ENCODE measurements at regions not wholly inside any gene's neighbourhood (a gene's known extent, or its start where the extent isn't known, plus 50 kb on each side); places are given as distances from the start of the nearest gene placed in this dataset.

DNA sequence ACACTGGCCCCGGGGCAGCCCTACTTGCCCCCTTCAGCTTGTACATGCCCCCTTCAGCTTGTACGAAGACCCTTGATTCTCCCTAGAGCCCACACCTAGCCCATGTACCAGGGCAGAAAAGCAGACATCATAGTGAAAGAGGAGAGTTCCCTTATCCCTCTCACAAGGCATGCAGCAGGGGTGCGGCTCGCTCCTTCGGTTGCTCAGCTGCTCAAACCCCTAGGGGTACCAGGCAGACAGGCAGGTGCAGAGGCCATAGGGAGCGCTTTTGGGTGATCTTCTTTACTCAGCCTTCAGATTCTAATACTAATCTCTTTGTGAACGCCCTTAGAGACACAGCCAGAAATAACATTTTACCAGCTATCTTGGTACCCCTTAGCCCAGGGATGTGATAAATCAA is 286.3 kb downstream of the NPIPA8 start:
- no peak for DNase-seq

DNA sequence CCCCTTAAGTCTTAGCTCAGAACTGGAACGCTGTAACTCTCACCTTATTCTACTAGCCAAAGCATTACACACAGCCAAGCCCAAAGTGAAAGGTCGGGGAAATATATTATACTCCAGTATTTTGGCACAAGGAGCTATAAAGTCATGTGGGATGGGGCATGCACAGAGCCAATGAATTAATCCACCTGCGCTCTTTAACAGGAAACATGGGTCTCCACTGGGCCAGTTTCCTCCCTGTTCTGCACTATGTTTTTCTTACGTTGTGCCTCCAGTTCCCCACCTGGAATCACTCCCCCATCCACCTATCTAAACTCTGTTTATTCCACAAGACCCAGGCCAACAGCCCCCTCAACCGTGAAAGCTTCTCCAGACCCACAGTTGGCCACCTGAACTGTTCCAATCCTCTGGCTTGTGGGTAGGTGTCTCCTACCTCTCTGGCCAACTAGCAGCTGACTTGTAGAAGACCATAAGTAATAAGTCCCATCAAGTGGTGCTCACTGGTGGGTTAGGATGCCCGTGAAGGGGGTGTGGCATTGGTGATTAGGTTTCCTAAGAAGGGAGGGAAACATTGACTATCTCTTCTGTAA is 286.9 kb downstream of the NPIPA8 start:
- no peak for DNase-seq

DNA sequence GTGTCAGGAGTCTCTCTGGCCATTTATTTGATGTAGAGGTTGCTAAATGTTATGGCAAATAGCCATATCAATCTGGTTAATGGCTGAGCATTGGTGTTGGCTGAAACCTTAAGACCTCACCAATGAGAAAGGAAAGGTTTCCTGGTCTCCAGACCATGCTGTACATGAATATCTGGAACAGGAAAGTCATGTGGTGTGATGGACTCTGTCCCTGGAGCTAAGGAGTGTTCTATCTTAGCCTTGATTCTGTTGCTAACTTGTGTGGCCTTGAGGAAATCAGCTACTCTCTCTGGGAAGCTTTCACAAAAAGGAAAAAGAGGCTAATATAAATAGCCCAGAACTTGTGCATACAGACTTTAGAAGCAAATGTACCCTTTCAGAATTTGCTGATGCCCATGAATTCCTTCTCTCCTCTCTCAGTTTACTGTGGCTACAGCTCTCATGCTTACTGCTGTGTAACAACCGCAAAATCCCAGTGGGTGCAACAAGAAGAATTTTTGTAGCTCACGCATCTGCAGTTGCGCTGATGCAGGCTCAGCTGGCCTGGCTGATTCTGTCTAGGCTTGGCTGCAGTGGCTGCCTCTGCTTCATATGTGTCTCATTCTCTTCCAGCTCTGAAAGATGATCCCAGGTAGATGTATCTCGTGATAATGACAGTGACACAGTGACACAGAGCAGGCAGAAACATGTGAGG is 287.5 kb downstream of the NPIPA8 start:
- no peak for DNase-seq

DNA sequence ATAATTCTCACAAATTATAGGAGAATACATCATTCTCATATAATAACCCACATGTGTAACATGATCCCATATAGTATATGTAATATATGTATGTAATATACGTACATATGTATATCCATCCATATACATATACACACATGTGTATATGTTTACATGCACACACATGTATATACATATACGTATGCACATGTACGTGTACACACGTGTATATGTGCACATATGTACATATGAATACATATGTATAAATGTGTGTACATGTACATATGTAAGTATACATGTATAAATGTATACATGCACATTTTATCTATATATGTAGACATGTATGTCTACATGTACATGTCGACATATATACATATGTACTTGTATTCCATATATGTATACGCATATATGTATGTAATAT is 288.8 kb downstream of the NPIPA8 start:
- no peak for DNase-seq

DNA sequence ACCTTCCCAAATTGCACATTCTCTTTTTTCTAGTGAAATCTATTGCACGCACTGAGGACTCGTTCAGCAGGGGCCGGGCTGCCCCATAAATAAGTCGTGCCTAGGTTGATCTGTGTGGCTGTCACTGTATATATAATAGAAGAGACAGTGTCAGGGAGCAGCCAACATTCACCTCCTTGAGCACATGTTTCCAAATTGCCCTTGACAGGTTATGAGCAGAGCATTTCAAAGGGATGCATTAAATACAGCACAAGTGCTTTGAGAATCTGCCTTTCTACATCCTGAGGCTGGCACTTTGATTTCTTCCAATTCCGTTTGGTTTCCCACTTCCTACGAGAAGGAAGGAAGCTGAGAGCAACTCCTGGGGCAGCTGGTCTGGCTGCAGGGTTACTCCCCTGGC is 291.2 kb downstream of the NPIPA8 start:
- no peak for DNase-seq

DNA sequence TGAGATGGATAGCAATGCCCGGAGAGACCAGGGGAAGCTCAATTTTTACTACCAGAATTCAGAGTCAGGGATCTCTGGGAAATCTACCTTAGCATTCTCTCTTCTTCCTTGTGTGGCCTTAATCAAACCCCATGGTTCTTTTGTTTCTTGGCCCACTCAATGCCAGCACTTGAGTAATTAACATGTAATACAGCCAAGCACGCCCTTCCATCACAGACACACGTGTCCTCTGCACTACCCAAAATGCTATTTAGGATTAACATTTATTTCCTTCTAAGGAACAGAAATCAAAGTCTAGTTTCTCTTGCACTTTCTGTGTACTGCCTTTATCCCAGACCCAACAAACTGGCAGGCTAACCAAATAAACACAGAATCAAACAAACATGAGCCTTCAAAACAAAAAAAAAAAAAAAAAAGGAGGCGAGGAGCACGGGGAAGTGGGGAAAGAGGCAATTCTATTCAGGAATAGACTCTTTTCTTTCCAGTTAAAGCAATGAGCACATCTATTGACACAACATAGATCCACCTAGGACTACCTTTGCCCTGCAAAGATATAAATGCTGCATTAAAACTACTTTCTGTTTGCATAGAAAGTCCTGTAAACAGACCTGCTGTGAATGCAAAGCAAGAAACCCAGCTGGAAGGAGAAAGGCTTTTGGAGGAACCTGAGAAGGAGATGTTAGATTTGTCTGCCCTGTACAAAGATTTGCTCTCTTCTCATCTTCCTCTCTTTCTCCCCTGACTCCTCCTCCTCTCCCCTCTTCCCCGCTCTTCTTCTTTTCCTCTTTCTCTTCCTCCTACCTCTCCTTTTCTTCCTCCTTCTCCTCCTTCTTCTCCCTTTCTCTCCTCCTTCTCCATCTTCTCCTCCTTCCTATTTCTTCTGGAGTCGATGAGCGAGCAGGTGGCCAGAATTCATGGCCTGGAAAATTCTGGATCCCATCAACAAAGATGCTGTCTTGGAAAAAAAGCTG is 294.4 kb downstream of the NPIPA8 start:
- DNase-seq, result no peak

DNA sequence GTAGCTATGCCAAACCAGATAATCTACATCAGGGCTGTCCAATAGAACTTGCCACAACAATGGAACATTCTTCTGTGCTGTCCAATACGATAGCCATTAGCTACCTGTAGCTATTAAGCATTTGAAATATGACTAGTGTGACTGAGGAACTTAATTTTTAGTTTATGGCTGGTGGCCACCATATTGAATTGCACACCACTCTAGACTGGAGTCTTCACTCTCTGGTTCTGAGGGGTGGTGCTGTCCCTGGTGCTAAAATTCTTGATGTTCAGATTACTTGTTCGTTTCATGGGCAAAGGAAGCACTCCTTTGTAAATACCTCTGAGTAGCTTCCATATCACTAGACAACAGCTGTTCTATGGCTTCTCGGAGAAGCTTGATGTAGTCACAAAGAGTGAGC is 296.6 kb downstream of the NPIPA8 start:
- no peak for DNase-seq

DNA sequence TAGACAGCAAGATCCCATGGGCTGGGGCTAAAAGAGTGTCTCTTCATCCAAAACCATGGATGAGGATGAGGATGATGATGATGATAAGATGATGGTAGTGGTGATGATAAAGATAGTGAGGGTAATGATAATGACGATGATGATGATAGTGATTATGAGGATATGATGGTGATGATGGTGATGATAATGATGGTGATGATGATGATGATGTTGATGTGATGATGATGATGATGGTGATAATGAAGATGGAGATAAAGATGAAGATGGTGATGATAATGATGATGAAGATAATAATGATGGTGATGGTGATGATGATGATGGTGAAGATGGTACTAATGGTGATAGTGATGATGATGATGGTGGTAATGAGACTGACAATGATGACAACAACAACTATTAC is 299.5 kb downstream of the NPIPA8 start:
- no peak for DNase-seq

DNA sequence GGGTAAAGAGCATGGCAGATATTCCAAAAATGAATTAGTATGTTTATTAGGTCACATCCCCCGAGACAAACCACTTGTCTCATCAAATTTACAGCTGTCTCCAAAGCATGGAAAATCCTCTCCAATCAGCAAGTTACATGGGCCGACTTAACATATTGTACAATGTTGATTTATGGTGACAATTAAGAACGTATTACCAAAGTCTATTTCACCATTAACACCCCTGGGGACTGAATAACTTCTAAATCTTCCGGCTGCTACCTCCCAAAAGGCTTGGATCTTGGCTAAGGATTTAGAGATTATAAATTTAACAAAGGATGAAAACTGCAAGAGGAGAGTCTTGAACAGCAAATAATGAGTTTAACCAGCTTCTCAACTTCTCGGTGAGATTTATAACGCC is 311.9 kb downstream of the NPIPA8 start:
- DNase-seq, result no peak

DNA sequence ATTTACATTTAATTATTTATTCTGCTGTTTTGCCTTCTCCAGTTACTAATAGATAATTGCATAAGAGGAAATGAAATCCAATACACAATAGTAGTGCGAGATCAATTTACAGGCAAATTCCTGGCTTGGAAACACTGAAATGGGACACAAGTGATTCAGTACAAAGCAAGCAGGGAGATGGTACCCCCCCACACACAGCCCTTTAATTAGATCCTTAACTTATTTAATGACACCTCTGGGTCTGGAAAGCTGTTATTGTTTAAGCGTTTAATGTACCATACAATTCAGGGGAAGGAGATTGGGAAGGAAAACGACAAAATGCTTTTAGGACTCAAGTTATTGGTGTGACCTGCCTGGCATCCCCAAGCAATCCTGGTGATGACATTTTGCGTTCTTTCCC is 318.2 kb downstream of the NPIPA8 start:
- DNase-seq, result no peak

DNA sequence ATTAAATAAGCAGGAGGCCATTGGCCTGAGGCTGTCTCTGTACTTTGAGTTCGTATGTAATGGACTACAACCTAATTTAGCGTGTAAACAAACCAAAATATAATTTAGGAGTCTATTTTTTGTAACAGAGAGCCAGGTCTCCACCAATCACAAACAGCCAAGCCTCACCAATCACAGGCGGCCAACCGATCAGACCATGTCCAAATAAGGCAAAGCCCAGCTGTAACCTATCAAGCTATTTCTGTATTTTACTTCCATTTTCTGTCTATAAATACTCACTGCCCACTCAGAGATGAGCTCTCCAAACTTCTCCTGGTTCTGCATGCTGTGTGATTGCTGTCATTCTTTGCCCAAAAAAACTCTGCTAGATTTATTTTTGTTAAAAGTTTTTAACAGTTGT is 322.7 kb downstream of the NPIPA8 start:
- DNase-seq, result no peak

DNA sequence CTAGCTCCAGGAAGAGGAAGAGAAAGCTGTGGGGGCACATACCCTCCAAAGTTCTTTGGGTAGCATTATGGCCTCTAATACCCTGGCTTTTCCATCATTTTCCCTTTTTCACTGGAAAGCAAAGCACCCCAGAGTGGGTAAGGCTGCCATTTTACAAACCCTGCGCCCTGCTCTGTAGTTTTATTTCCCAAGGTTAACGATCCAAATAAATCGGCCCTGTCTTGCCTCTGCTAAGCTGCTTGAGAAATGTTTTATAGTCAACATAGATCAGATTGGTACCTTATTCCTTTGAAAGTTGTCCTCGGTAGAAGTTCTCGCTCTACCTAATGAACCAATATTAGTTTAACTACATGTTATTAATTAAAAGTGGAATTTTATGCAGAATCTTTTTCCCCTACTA is 328.2 kb downstream of the NPIPA8 start:
- no peak for DNase-seq

DNA sequence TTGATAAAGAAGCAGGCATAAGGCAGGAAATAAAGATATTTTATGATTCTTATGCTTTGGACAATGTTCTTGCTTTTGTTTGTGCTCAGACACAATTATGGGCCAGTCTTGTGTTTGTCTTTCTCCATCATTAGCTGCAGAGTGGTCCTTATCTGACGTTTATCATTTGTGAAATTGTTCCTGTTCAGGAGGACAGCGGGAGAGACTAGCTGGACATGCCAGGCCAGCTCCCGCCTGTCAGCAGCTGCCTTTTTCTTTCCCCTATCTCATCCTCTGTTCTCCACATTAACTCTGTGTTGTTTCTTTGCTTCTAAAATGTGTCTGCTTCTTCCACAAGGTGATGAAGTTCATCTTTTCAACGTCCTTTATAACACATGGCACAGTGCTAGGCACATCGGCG is 333.5 kb downstream of the NPIPA8 start:
- no peak for DNase-seq

DNA sequence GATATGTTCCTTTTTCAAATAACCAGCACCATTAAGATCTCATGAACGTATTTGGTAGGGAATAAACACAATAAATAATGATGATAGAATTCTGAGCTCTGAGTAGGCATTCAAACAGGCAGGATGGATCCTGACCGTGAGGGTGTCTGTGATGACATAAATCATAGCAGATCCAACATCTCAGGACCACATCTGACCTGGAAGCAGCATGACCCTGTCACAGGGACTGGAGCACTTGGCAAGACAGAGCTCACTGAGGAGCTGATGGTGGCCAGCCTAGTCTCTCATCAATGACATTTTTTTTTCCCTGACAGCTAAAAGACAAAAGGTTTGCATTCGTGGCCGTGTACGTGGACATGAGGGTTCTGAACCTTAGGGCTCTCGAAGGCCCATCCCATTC is 337.5 kb downstream of the NPIPA8 start:
- DNase-seq, result no peak

DNA sequence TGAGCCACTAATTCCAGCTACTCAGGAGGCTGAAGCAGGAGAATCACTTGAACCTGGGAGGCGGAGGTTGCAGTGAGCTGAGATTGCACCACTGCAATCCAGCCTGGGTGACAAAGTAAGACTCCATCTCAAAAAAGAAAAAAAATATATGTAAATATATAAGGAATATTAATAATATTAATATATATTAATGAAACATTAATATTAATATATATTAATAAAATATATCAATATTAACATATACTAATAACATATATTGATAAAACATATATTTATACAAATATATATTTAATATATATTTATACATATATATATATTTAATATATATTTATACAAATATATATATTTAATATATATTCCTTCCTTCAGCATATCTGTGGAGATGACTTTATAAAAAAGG is 338.0 kb downstream of the NPIPA8 start:
- DNase-seq, result no peak

DNA sequence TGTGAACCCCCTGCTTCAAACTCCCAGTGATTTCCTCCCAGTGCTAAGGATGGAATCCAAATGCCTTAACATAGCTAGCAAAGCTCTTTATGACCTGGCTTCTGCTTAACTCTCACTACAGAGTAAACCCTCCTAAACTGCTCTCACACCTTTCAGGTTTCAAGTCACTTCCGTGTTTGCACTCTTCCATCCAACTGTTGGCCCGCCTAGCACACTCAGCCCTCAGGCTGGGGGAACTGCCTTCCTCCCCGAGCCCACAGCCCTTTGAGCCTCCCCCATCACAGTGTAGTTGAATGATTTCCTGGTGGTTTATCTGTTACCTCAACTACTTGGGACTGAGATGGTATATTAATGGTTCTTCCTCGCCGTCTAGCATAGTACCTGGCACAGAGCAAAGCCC is 342.5 kb downstream of the NPIPA8 start:
- DNase-seq, result no peak

DNA sequence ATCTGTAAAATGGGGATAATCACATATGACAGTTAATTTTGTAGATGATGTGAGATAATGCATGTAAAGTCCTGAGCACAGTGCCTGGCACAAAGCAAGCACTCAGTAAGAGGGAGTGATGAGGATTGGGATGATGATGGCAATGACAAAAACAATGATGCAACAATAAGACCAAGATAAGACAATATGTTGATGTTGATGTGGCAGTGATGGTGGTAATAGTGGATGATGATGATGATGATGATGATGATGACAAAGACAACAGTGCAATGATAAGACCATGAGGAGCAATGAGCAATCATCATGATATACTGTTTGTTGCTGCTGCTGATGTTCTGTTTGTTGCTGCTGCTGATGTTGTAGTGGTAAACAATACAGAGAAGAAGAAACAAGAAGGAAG is 344.1 kb downstream of the NPIPA8 start:
- DNase-seq, result no peak

DNA sequence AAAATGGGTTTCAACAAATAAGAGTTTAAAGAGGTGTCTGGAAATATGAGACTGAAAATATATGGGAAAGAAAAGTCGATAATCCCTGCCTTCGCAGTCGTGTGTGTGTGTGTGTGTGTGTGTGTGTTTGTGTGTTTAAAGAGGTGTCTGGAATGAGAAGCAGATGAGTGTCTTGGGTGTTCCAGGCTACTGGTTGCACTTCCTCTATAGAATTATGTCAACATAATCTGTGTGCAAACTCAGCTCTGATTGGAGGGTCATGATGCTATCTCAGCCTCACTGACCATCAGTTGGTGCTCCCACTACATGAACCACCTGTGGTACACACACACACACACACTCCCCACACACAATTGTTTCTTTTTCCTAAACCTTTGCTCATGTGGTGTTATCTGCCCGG is 347.3 kb downstream of the NPIPA8 start:
- no peak for DNase-seq

DNA sequence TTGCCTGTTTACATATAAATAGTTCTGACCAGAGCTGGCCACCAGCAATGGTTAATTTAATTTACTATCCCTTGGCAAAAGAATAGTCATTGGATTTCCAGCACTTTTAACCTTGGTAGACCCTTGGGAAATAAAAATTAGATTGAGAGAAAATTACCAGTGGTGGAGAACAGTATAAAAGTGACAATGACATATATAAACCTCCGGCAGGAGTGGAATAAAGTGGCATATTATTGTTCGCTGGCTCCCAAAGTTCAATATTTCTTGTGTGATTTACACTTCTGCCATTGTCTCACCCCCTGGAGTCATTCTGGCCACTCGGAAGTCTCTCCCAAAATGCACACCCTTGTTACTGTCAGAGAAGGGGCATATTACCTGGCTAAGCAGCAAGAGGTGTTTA is 347.7 kb downstream of the NPIPA8 start:
- DNase-seq, result no peak

DNA sequence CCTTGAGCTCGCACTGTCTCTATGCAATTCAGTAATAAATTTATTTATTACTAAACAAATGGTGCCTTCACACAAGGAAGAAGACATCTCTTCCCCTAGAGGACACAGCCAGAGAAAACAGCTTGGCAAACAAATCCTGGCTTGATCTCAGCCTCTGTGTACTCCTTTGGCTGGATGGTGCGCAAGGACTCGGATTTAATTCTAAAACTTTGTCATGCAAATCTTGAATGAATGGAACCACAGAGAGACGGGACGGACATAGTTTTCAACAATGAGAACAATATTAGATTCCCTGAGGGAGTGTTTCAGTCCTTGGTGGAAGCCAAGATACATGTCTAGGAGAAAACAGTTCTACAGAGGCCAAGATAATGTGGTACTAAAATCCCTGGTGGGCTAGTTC is 349.5 kb downstream of the NPIPA8 start:
- DNase-seq, result no peak

DNA sequence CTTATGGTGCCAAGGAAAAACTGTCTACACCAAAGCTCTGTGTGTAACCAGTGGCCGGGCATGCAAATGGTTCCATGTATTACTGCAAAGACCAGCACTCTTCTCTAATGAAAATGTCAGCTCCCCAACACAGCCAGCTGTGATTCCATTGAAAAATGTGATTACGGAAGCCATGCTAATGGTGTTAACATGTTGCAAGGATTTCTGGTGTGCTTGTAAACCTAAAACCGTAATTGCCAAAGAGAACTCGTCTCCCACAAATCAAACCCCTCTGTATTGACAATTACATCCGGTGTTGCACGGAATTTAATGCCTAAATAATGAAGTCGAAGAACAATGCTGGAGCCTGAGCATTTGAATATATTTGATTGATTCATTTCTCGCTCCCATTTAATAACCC is 351.7 kb downstream of the NPIPA8 start:
- DNase-seq, result no peak

DNA sequence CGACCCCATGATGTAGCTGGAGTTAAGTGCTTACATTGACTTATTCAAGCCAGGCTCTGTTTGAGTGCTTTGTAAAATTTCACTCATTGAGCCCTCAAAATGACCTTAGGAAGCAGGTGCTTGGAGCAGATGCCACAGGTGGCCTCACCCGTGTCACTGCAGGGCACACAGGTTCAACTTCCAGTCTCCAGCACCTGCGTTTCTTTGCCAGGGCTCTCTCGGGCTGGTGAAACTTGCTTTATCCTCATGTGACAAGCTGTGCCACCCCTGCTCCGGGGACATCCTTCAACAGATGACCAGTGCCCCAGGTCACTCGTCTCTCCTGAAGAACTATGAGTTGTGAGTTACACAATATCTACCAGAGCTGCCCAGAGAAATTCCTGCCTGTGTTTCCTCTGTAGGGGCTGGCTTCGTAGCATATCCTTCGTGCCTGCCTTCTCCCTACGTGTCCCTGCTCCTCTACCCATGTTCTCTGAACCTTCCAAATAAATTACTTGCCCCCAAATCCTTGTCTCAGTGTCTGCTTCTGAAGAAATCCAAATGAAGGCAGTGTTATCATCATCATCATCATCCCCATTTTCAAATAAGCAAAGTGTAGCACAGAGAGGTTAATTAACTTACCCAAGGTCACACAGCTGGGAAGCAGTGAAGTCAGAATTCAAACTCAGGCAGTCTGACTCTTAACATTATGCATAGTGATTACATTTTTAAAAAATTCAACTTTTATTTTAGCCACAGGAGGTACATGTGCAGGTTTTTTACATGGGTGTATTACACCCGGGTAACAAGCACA is 352.5 kb downstream of the NPIPA8 start:
- no peak for DNase-seq

DNA sequence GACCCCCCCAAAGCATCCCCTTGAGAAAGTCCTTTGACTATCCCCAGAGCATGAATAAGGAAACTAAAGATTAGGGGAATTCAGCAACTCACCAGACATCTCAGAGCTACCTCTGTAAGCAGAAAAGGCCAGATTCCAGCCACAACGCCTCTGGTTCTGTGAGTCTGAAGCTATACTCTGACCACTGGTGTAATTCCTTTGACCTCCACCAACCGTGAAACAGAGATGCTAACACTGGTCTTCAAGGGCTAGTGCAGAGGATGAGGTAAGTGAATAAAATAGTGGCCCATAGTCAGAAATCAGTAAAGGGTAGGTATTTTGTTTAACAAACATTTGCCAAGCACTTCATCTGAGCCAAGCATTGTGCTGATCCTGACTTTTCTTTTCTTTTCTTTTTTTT is 353.4 kb downstream of the NPIPA8 start:
- DNase-seq, result no peak
